ENCODE measurements at regions not wholly inside any gene's neighbourhood (a gene's known extent, or its start where the extent isn't known, plus 50 kb on each side); places are given as distances from the start of the nearest gene placed in this dataset.
"Not testable (repeated sequence)": the region's sequence is repeated elsewhere in the genome, so short reads cannot be mapped to it uniquely, and the experiment has no call there.

DNA sequence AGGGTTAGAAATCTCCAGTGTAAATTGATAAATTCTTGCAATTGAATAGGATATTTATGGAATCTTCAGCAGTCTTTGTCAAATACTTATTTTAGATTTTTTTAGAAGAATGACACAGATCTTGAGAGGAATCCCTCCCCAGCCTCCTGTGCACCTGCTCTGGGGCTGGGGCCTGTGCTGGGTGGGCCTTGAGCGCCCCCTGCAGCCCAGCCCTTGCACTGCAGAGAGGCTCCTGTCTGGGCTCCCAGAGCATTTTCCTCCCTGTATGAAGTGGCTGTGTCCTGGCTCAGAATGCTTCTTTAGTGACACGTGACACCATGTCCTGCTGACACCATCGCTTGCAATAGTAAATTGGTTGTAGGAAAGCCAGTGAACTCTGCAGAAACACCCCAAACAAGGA is 141.1 kb downstream of the POTEB start:
- TF ChIP-seq, protein P1, sequence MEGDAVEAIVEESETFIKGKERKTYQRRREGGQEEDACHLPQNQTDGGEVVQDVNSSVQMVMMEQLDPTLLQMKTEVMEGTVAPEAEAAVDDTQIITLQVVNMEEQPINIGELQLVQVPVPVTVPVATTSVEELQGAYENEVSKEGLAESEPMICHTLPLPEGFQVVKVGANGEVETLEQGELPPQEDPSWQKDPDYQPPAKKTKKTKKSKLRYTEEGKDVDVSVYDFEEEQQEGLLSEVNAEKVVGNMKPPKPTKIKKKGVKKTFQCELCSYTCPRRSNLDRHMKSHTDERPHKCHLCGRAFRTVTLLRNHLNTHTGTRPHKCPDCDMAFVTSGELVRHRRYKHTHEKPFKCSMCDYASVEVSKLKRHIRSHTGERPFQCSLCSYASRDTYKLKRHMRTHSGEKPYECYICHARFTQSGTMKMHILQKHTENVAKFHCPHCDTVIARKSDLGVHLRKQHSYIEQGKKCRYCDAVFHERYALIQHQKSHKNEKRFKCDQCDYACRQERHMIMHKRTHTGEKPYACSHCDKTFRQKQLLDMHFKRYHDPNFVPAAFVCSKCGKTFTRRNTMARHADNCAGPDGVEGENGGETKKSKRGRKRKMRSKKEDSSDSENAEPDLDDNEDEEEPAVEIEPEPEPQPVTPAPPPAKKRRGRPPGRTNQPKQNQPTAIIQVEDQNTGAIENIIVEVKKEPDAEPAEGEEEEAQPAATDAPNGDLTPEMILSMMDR (IDR thresholded peaks at IDR 0.05), result not testable (repeated sequence)
- TF ChIP-seq, protein P2, sequence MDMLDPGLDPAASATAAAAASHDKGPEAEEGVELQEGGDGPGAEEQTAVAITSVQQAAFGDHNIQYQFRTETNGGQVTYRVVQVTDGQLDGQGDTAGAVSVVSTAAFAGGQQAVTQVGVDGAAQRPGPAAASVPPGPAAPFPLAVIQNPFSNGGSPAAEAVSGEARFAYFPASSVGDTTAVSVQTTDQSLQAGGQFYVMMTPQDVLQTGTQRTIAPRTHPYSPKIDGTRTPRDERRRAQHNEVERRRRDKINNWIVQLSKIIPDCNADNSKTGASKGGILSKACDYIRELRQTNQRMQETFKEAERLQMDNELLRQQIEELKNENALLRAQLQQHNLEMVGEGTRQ (CRISPR knock-in tag; IDR thresholded peaks at IDR 0.05), result not testable (repeated sequence)
- not testable (repeated sequence) for TF ChIP-seq CBFB (CRISPR knock-in tag; IDR thresholded peaks at IDR 0.05; ENCODE audit: low read depth)
